Cardiac fibroblast (primary cell): ENCODE measurements at regions not wholly inside any gene's neighbourhood (a gene's known extent, or its start where the extent isn't known, plus 50 kb on each side); places are given as distances from the start of the nearest gene placed in this dataset.
A peak's percentile ranks its signal among the peaks of the same experiment; 100 is the strongest.

Experiments
- DNase-seq, 2 donors: peaks; one replicate each; pipeline versions ENCODE4 v3.0.0 to v3.0.0-alpha.2; 2010; ENCODE audit warnings: low read depth in 2 of 2
- H3K4me3 ChIP-seq, 2 donors: replicated peaks in 1 of 2; 1 replicate in 1 of 2; 2 replicates in 1 of 2; pipeline ENCODE4 v1.5.1; 2011; ENCODE audit warnings: low read depth in 2 of 2, low read length in 2 of 2, mild to moderate bottlenecking in 2 of 2, moderate library complexity in 1 of 2
- CTCF ChIP-seq: IDR thresholded peaks from one replicate; pipeline ENCODE4 v1.5.1; 2011; ENCODE audit warnings: low read depth, mild to moderate bottlenecking, low read length, inconsistent platforms

DNA sequence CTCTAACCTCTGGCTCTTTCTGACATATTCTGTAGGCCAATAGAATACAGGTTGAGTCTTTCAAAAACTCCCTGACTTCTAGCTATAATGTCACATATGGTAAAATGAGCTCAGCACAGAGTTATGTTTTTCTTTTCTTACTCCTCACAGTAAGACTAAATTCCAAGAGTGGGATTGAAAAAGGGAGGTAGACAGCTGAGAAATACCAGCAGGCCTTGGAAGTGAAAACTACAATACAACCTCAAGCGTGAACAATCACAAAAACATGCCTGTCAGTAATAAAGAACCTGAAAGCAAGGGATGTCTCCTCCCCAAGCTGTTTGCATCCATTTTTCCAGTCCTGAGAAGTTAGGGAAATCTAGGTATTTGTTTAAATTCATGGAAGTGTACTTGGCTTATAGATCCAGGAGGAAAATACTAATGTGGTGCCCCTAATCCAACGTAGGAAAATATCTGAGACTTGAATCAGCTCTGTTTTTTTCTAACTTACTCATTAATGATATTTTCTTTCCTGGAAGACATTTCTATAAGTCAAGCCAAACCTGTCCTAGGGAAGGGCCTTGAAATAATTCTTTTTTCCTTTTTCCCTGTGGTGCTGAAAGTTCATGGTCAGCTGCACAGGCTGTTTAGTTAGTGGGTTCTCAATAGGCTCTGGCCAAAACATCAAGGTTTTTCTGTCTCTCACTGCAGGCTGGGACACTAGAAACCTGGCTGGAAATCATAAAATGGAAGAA lies 167.9 kb upstream of the SPATS2L start:
- no peak for TF ChIP-seq CTCF
- H3K4me3 ChIP-seq, result no peak overlapping the region
- peak in 1 of 2 donors; percentile 16 for DNase-seq

DNA sequence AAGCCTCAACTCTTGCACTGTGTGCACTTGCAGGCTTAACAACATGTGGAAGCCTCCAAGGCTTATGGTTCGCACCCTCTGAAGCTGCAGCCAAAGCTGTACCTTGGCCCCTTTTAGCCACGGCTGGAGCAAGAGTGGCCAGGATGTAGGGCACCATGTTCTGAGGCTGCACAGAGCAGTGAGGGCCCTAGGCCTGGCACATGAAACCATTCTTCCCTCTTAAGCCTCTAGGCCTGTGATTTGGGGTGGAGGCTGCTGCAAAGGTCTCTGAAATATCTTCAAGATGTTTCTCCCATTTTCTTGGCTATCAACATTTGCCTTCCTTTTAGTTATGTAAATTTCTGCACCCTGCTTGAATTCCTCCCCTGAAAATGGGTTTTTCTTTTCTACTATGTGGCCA lies 161.9 kb upstream of the SPATS2L start:
- no peak for TF ChIP-seq CTCF
- H3K4me3 ChIP-seq, result no peak overlapping the region
- no peak for DNase-seq

GRCh38 chr2:200146501-200146900 lies 160.0 kb upstream of the SPATS2L start:
- no peak overlapping the region for H3K4me3 ChIP-seq
- no peak for DNase-seq
- no peak for TF ChIP-seq CTCF

GRCh38 chr2:200147371-200147770 lies 159.1 kb upstream of the SPATS2L start:
- no peak for TF ChIP-seq CTCF
- DNase-seq, result no peak
- H3K4me3 ChIP-seq, result no peak overlapping the region

GRCh38 chr2:200148366-200148765 lies 158.1 kb upstream of the SPATS2L start:
- DNase-seq, result no peak
- no peak overlapping the region for H3K4me3 ChIP-seq
- TF ChIP-seq CTCF, result no peak

GRCh38 chr2:200150411-200151086 lies 155.9 kb upstream of the SPATS2L start:
- H3K4me3 ChIP-seq, result no peak overlapping the region
- DNase-seq, result no peak
- no peak for TF ChIP-seq CTCF
